ENCODE measurements at regions not wholly inside any gene's neighbourhood (a gene's known extent, or its start where the extent isn't known, plus 50 kb on each side); places are given as distances from the start of the nearest gene placed in this dataset.

GRCh38 chr16:26838931-26839330 lies 227.8 kb upstream of the C16orf82 start:
- Histone ChIP-seq H3K79me2 (ENCODE audit: control insufficient read depth, low read length) (no peaks in the 10 kb centered on the region), H3K4me2 (ENCODE audit: low read length) (no peak overlapping the region), H3K27ac (ENCODE audit: low read depth, low read length) (no peak overlapping the region), H4K20me1 (ENCODE audit: control insufficient read depth, insufficient read depth, low read depth, low read length) (no peaks in the 10 kb centered on the region), H3K27me3 (ENCODE audit: control insufficient read depth, low read length) (no peaks in the 10 kb centered on the region), H3K9me3 (ENCODE audit: control insufficient read depth, insufficient read depth, low read length) (no peaks in the 10 kb centered on the region), H3F3A (ENCODE audit: control insufficient read depth, insufficient read depth) (no peaks in the 10 kb centered on the region), H3K4me3 (ENCODE audit: low read length) (no peak overlapping the region), H3K9me2 (replicated peaks; ENCODE audit: control insufficient read depth, low read length) (no peaks in the 10 kb centered on the region), H3K4me1 (ENCODE audit: control insufficient read depth, low read length) (no peaks in the 10 kb centered on the region), H3K36me3 (ENCODE audit: control insufficient read depth, low read length) (no peaks in the 10 kb centered on the region)
- TF ChIP-seq EZH2phosphoT487 (IDR thresholded peaks at IDR 0.05; ENCODE audit: borderline replicate concordance, low read length): no peak
- no peak for TF ChIP-seq CTCF (IDR thresholded peaks at IDR 0.05; ENCODE audit: low read depth, low read length, poor library complexity, severe bottlenecking)

- Histone ChIP-seq H3K9me2 (replicated peaks; ENCODE audit: control insufficient read depth, low read length) (no peaks in the 10 kb centered on the region), H3K4me2 (ENCODE audit: low read length) (no peak overlapping the region), H3K36me3 (ENCODE audit: control insufficient read depth, low read length) (no peaks in the 10 kb centered on the region), H3K4me3 (ENCODE audit: low read length) (no peak overlapping the region), H3K27ac (ENCODE audit: low read depth, low read length) (no peak overlapping the region), H3K27me3 (ENCODE audit: control insufficient read depth, low read length) (no peaks in the 10 kb centered on the region), H3K9me3 (ENCODE audit: control insufficient read depth, insufficient read depth, low read length) (no peaks in the 10 kb centered on the region), H4K20me1 (ENCODE audit: control insufficient read depth, insufficient read depth, low read depth, low read length) (no peaks in the 10 kb centered on the region), H3K4me1 (ENCODE audit: control insufficient read depth, low read length) (no peaks in the 10 kb centered on the region), H3F3A (ENCODE audit: control insufficient read depth, insufficient read depth) (no peaks in the 10 kb centered on the region), H3K79me2 (ENCODE audit: control insufficient read depth, low read length) (no peaks in the 10 kb centered on the region)
- TF ChIP-seq EZH2phosphoT487 (IDR thresholded peaks at IDR 0.05; ENCODE audit: borderline replicate concordance, low read length): no peak
- TF ChIP-seq CTCF (IDR thresholded peaks at IDR 0.05; ENCODE audit: low read depth, low read length, poor library complexity, severe bottlenecking): no peak
Measured at GRCh38 chr16:26840691-26841090, 226.0 kb upstream of the C16orf82 start.

- Histone ChIP-seq H3K4me3 (ENCODE audit: low read length) (no peak overlapping the region), H3K27ac (ENCODE audit: low read depth, low read length) (no peak overlapping the region), H3K36me3 (ENCODE audit: control insufficient read depth, low read length) (no peaks in the 10 kb centered on the region), H3K79me2 (ENCODE audit: control insufficient read depth, low read length) (no peaks in the 10 kb centered on the region), H3K9me3 (ENCODE audit: control insufficient read depth, insufficient read depth, low read length) (peaks cover 10% of the 10 kb centered on the region), H3K4me2 (ENCODE audit: low read length) (no peak overlapping the region), H4K20me1 (ENCODE audit: control insufficient read depth, insufficient read depth, low read depth, low read length) (no peaks in the 10 kb centered on the region), H3K9me2 (replicated peaks; ENCODE audit: control insufficient read depth, low read length) (no peaks in the 10 kb centered on the region), H3F3A (ENCODE audit: control insufficient read depth, insufficient read depth) (no peaks in the 10 kb centered on the region), H3K27me3 (ENCODE audit: control insufficient read depth, low read length) (no peaks in the 10 kb centered on the region), H3K4me1 (ENCODE audit: control insufficient read depth, low read length) (no peaks in the 10 kb centered on the region)
- TF ChIP-seq CTCF (IDR thresholded peaks at IDR 0.05; ENCODE audit: low read depth, low read length, poor library complexity, severe bottlenecking): no peak
- no peak for TF ChIP-seq EZH2phosphoT487 (IDR thresholded peaks at IDR 0.05; ENCODE audit: borderline replicate concordance, low read length)
Measured at GRCh38 chr16:26856271-26856670, 210.5 kb upstream of the C16orf82 start.

GRCh38 chr16:26856791-26857190 lies 209.9 kb upstream of the C16orf82 start:
- Histone ChIP-seq H4K20me1 (ENCODE audit: control insufficient read depth, insufficient read depth, low read depth, low read length) (no peaks in the 10 kb centered on the region), H3K4me1 (ENCODE audit: control insufficient read depth, low read length) (no peaks in the 10 kb centered on the region), H3K27ac (ENCODE audit: low read depth, low read length) (no peak overlapping the region), H3K79me2 (ENCODE audit: control insufficient read depth, low read length) (no peaks in the 10 kb centered on the region), H3K4me3 (ENCODE audit: low read length) (no peak overlapping the region), H3K4me2 (ENCODE audit: low read length) (no peak overlapping the region), H3K9me2 (replicated peaks; ENCODE audit: control insufficient read depth, low read length) (no peaks in the 10 kb centered on the region), H3K9me3 (ENCODE audit: control insufficient read depth, insufficient read depth, low read length) (peaks cover 13% of the 10 kb centered on the region), H3F3A (ENCODE audit: control insufficient read depth, insufficient read depth) (no peaks in the 10 kb centered on the region), H3K36me3 (ENCODE audit: control insufficient read depth, low read length) (no peaks in the 10 kb centered on the region), H3K27me3 (ENCODE audit: control insufficient read depth, low read length) (no peaks in the 10 kb centered on the region)
- TF ChIP-seq CTCF (IDR thresholded peaks at IDR 0.05; ENCODE audit: low read depth, low read length, poor library complexity, severe bottlenecking) (no peak), EZH2phosphoT487 (IDR thresholded peaks at IDR 0.05; ENCODE audit: borderline replicate concordance, low read length) (no peak)
